NCI-H526 (cell line): ENCODE measurements at regions not wholly inside any gene's neighbourhood (a gene's known extent, or its start where the extent isn't known, plus 50 kb on each side); places are given as distances from the start of the nearest gene placed in this dataset.
"Not testable (repeated sequence)": the region's sequence is repeated elsewhere in the genome, so short reads cannot be mapped to it uniquely, and the experiment has no call there.

ENCODE experiments used
- DNase-seq, 2 experiments: peaks; one replicate each; lab custom pipeline; 2025; lab: John Stamatoyannopoulos, UW

DNA sequence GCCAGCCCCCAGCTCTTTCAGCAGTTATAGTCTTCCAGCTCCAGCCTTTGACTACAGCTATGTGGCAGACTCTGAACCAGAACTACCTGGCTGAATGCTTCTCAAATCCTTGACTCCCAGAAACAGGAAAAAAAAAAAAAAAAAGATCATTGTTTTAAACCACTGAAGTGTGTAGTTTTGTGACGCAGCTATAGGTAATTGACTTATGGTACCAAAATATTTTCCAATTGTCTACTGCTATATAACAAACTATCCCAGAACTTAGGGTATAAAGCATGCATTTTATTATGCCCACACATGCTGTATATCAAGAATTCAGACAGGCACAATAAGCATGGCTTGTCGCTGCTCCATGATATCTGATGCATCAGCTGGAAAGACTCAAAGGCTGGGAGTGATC is 127.1 kb upstream of the POC5 start:
- no peak for DNase-seq

DNA sequence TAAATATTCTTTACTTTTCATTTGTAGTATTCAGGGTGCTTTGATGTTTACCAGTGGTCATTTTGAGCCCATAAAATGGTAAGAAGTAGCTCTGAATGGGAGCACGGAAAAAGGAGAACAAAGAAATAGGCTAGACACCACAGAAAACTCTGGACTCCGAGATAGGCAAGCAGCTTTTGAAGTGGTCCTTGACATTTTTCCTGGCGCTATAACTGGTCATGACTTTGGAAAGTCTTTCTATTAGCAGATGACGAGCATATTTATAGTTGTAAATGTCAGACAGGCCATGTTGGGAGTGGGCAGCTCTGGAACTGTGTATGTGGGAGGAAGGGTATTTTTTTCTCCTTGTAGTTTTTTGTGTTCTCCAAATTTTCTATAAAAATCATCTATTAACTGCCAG is 126.1 kb upstream of the POC5 start:
- DNase-seq = no peak

DNA sequence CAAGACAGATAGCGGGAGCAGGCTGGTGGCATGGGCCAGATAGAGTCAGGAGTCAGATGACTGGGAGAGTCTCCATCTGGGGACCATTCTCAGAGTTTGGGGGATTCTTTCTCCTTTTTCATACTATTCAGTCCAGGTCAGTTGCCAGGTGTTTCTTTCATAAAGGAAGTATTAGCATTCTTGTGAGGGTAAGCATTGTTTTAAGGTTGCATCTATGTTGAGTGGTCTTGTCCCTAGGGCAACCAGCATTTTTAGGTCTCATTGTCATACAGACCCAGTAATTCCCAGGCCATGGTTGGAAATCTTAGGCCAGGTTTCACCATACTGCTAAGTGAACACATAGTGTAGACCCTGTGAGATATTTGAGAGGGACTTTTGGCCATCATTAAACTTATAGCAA is 122.3 kb upstream of the POC5 start:
- no peak for DNase-seq

DNA sequence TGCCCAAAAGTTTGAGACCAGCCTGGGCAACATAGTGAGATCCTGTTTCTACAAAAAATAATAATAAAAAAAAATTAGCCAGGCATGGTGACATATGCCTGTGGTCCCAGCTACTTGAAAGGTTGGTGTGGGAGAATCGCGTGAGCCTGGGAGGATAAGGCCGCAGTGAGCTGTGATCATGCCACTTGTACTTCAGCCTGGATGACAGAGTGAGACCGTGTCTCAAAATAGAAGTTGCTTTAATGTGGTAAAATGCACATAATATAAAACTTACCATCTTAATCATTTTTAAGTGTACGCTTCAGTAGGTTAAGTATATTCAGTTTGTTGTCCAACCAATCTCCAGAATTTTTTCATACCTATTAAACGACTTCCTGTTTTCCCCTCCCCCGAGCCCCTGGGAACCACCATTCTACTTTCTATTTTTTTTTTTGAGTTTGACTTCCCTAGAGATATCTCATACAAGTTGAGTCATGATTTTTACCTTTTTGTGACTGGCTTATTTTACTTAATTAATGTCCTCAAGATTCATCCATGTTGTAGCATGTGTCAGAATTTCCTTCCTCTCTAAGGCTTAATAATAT is 120.1 kb upstream of the POC5 start:
- DNase-seq = no peak

DNA sequence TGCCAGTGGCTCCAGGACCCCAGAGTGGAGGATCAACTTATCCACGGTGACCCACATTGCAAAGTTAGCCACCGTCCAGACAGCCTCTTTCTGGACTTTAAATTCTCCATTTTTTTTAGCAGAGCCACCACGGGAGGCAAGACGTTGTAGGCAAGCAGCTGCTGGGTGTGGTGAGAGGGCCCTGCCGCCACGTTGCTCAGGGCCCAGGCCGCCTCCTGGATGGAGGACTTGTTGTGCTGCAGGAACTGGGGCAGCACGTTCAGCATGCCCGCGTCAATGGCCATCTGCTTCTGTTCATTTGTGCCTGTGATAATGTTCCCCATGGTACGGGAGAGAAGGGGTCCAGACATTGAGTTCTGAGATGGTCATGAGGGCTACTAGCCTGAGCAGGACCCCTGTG is 114.3 kb upstream of the POC5 start:
- no peak for DNase-seq

DNA sequence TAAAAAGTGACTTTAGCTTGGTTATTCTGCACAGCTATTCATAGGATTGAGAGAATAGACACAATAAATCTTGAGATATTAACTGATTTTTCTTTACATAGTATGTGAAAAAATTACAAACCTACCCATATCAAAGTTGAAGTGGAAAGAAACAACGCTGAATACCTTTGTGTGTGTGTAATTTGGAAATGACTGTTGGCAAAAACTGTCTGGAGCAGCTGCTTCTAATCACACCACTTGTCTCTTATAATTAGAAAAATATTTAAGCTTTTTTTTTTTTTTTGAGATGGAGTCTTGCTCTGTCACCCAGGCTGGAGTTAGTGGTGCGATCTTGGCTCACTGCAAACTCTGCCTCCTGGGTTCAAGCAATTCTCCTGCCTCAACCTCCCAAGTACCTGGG is 110.8 kb upstream of the POC5 start:
- DNase-seq = no peak

DNA sequence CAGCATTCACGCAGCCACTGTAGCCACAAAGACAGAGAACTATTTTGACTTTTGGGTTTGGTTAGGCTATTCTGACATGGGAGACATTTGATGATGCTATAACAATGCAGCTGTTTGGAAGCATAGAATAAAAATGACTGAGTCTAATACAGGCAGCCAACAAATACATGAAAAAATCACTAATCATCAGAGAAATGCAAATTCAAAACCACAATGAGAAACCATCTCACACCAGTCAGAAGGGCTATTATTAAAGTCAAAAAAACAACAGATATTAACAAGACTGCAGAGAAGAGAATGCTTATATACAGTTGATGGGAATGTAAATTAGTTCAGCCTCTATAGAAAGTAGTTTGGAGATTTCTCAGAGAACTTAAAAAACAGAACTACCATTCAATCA is 107.1 kb upstream of the POC5 start:
- no peak for DNase-seq

DNA sequence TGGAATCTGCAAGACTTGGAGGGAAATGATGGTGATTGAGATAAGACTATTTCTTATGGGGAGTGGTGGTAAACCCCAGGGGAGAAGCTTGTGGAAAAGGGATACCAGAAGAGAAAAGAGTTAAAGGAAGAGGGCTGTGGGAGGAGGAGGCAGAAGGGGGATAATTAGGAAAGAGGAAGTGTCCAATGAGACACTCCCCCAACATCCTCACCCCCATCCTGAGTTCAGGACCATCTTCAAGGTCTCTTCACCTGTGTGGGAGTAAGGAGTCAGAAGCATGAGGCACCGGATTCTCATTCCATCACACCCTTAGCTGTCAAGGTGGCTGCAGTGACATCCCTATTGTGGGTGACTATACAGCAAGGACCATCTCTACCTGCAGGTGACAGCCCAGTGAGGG is 106.6 kb upstream of the POC5 start:
- no peak for DNase-seq

DNA sequence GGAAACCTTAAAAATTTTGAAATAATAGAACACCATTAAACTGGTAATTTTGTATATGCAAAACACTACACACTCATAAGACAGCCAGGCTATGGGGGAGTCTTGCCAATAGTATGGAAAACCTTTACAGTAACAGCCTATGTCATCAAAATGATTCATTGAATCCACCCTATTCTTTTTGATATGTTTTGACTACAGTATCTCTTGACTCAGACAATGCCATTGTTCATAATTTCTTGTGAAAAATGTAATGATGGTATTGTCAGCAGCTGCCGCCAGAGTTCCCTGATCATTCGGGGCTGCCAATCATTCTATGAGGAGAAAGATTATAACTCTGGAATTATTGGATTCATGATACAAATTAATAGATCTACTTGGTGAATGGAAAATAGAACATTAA is 101.4 kb upstream of the POC5 start:
- DNase-seq = no peak

DNA sequence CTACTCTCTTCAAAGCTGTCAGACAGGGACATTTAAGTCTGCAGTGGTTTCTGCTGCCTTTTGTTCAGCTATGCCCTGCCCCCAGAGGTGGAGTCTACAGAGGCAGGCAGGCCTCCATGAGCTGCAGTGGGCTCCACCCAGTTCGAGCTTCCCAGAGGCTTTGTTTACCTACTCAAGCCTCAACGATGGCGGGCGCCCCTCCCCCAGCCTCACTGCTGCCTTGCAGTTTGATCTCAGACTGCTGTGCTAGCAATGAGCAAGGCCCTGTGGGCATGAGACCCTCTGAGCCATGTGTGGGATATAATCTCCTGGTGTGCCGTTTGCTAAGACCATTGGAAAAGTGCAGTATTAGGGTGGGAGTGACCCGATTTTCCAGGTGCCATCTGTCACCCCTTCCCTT is 82.5 kb upstream of the POC5 start:
- DNase-seq = not testable (repeated sequence)

DNA sequence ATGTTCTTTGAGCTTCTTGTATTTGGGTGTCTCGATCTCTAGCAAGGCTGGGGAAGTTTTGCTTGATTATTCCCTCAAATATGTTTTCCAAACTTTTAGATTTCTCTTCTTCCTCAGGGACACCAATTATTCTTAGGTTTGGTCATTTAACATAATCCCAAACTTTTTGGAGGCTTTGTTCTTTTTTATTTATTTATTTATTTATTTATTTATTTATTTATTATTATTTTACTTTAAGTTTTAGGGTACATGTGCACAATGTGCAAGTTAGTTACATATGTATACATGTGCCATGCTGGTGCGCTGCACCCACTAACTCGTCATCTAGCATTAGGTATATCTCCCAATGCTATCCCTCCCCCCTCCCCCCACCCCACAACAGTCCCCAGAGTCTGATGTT is 52.1 kb upstream of the POC5 start:
- DNase-seq = not testable (repeated sequence)
